HG03103 (cell line): ENCODE measurements at regions not wholly inside any gene's neighbourhood (a gene's known extent, or its start where the extent isn't known, plus 50 kb on each side); places are given as distances from the start of the nearest gene placed in this dataset.
"Not testable (repeated sequence)": the region's sequence is repeated elsewhere in the genome, so short reads cannot be mapped to it uniquely, and the experiment has no call there.

ENCODE experiments used
- ATAC-seq: cut with Tn5 transposase; IDR thresholded peaks from one replicate; pipeline ENCODE4 v1.9.1; 2021; ENCODE audit warnings: low read depth; ENCODE audit not compliant: unreplicated experiment

- no peak for ATAC-seq
Observed at GRCh38 chr14:105581551-105582341, 55.4 kb downstream of the TMEM121 start.

- no peak for ATAC-seq
Observed at GRCh38 chr14:105582639-105583038, 56.3 kb downstream of the TMEM121 start.

GRCh38 chr14:105583914-105584313 lies 57.5 kb downstream of the TMEM121 start:
- not testable (repeated sequence) for ATAC-seq

DNA sequence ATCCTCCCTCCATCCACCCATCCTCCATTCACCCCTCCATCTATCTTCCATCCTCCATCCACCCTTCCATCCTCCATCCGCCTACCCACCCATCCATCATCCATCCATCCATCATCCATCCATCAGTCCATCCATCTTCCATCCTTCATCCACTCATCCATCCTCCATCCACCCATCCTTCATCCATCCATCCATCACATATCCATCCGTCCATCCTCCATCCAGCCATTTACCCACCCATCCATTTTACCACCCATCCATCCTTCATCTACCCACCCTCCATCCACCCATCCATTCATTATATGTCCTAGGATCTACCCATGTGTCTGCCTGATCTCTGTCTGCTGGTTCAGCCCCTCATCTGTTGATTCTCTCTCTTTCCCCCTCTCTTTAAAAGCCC lies 58.9 kb downstream of the TMEM121 start:
- not testable (repeated sequence) for ATAC-seq

- ATAC-seq = not testable (repeated sequence)
Observed at GRCh38 chr14:105585722-105586121, 59.3 kb downstream of the TMEM121 start.

GRCh38 chr14:105586144-105586872 lies 59.9 kb downstream of the TMEM121 start:
- ATAC-seq = not testable (repeated sequence)

DNA sequence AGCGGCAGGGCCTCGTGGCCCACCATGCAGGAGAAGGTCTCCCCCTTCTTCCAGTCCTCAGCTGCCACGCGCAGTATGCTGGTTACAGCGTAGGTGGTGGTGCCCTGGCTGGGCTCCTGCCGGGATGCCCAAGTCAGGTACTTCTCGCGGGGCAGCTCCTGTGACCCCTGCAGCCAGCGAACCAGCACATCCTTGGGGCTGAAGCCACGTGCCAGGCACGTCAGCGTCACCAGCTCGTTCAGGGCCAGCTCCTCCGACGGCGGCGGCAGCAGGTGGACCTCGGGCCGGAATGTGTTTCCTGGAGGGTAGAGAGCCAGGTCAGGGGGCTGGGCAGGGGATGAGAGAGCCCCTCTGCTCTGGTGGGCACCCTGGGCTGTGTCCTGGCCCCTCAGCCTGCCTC lies 60.7 kb downstream of the TMEM121 start:
- not testable (repeated sequence) for ATAC-seq

GRCh38 chr14:105587482-105588235 lies 61.3 kb downstream of the TMEM121 start:
- not testable (repeated sequence) for ATAC-seq

GRCh38 chr14:105588236-105588860 lies 62.0 kb downstream of the TMEM121 start:
- ATAC-seq = no peak

- no peak for ATAC-seq
Observed at GRCh38 chr14:105589161-105589925, 63.0 kb downstream of the TMEM121 start.

DNA sequence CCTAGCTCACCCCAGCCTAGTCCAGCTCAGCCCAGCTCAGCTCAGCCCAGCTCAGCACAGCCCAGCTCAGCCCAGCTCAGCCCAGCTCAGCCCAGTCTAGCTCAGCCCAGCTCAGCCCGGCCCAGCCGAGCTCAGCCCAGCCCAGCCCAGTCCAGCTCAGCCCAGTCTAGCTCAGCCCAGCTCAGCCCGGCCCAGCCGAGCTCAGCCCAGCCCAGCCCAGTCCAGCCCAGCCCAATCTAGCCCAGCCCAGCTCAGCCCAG lies 63.5 kb downstream of the TMEM121 start:
- not testable (repeated sequence) for ATAC-seq

- ATAC-seq = no peak
Observed at GRCh38 chr14:105591052-105591451, 64.7 kb downstream of the TMEM121 start.

GRCh38 chr14:105591792-105592341 lies 65.5 kb downstream of the TMEM121 start:
- not testable (repeated sequence) for ATAC-seq

- ATAC-seq = not testable (repeated sequence)
Observed at GRCh38 chr14:105592646-105593045, 66.3 kb downstream of the TMEM121 start.

- ATAC-seq = not testable (repeated sequence)
Observed at GRCh38 chr14:105595346-105595745, 69.0 kb downstream of the TMEM121 start.

- not testable (repeated sequence) for ATAC-seq
Observed at GRCh38 chr14:105596374-105596773, 70.0 kb downstream of the TMEM121 start.

- ATAC-seq = not testable (repeated sequence)
Observed at GRCh38 chr14:105598040-105598763, 71.8 kb downstream of the TMEM121 start.

DNA sequence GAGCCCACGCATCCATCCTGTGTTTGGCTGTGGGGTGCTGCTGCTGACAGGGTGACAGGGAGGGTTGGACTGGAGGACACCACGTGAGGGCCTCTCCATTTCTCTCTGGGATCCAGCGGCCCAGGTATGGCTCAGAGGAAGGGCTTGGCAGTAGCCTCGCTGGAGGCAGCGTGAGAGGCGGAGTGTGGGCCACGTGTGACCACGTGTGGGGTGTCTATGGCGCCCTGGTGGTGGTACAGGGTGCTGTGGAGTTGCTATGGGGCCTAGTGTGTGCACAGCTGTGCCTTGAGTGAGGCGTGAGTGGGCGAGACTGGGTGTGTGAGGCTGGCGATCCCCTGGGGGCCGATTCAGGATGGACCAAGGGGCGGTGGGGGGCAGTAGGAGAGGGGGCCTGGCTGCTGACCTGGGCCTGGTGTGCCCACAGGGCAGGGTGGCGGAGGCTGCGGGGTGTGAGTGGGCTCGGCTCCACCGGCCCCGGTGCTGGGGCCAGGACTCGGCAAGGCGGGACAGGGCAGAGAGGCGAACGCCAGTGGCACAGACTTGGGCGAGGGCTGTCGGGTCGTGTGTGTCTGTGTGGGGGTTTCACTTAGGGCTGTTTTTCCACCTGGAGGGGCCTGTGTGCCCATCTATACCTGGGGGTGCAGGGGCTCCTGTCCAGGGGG lies 72.7 kb downstream of the TMEM121 start:
- not testable (repeated sequence) for ATAC-seq
